Left lung (tissue), 4 donors: ENCODE measurements at regions not wholly inside any gene's neighbourhood (a gene's known extent, or its start where the extent isn't known, plus 50 kb on each side); places are given as distances from the start of the nearest gene placed in this dataset.

ENCODE experiments used
- ATAC-seq: fragments of 200-7000 bp; cut with Tn5 transposase; one replicate; pipeline ENCODE4 v1.9.1; 2020; ENCODE audit warnings: moderate library complexity
- DNase-seq, 4 donors: peaks; one replicate each; pipeline ENCODE4 v3.0.0-alpha.2; 2013 to 2020
- H3K27ac ChIP-seq, 2 donors: fragments of 200-600 bp; sonication (generic) in 1 of 2; one replicate each; pipeline versions ENCODE4 v1.5.0 to v1.8.0; 2020 to 2021
- H3K27me3 ChIP-seq, 2 donors: fragments of 200-600 bp; sonication (generic) in 1 of 2; one replicate each; pipeline versions ENCODE4 v1.5.0 to v1.8.0; 2020 to 2021
- H3K36me3 ChIP-seq, 2 donors: fragments of 200-600 bp; sonication (generic) in 1 of 2; one replicate each; pipeline versions ENCODE4 v1.5.0 to v1.8.0; 2020 to 2021
- H3K4me1 ChIP-seq, 2 donors: fragments of 200-600 bp; one replicate each; pipeline ENCODE4 v1.8.0; 2021
- H3K4me3 ChIP-seq, 2 donors: fragments of 200-600 bp; sonication (generic) in 1 of 2; one replicate each; pipeline versions ENCODE4 v1.5.0 to v1.8.0; 2020 to 2021; ENCODE audit warnings: mild to moderate bottlenecking in 1 of 2
- H3K9me3 ChIP-seq, 2 donors: fragments of 200-600 bp; sonication (generic) in 1 of 2; one replicate each; pipeline versions ENCODE4 v1.5.0 to v1.8.0; 2020 to 2021
- CTCF ChIP-seq, 2 donors: fragments of 200-600 bp; sonication (generic) in 1 of 2; IDR thresholded peaks; one replicate each; pipeline versions ENCODE4 v1.5.0 to v1.8.0; 2021; ENCODE audit warnings: antibody characterized with exemption in 2 of 2
- intact Hi-C, 2 donors: fragments of 100-400 bp; cut with DNase I; formaldehyde crosslinking; loops; one replicate each; pipeline versions ENCODE4 v1.11.2 to v1.14.2; 2022
- donor health status: DM: no; HTN: yes; CAD: no.
- donor health status: DM: no; HTN: no; CAD: no.

- Histone ChIP-seq H3K27ac (no peak overlapping the region), H3K36me3 (no peaks in the 10 kb centered on the region), H3K4me1 (peaks cover 6 to 11% of the 10 kb centered on the region in 2 donors), H3K27me3 (peaks cover 6 to 49% of the 10 kb centered on the region in 2 donors), H3K4me3 (no peak overlapping the region), H3K9me3 (no peaks in the 10 kb centered on the region)
- no peak for TF ChIP-seq CTCF (IDR thresholded peaks at IDR 0.05)
- ATAC-seq (no peak), DNase-seq (no peak)
- intact Hi-C loops: loop anchor here (5.0 to 10.0 kb wide), 3 partner anchors 357 to 545 kb away; partner anchors contain the start of gene HES1 (in 1 of the 2)
Observed at GRCh38 chr3:193779933-193780332, 186.9 kb downstream of the OPA1 start.

DNA sequence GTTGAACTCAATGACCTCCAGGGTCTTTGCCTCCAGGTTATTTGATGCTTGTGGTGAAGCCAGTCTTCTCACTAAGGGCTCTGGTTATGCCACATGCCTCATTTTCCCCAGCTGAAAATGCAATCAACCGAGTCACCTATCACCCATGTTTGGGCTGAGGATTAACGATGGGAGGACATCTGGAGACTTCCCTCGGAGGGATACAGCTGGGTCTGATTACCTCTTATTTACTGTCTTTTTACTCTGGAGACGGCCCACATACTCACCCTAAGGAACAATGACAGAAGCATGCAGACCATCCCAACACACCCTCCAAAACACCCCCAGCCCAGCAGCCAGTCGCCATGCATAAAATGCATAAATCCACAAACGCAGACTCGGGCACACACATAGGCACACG lies 187.4 kb downstream of the OPA1 start:
- Histone ChIP-seq H3K27ac (no peak overlapping the region), H3K9me3 (no peaks in the 10 kb centered on the region), H3K27me3 (peaks cover 6 to 49% of the 10 kb centered on the region in 2 donors), H3K4me3 (no peak overlapping the region), H3K4me1 (peaks cover 6 to 11% of the 10 kb centered on the region in 2 donors), H3K36me3 (no peaks in the 10 kb centered on the region)
- DNase-seq: no peak
- intact Hi-C loops: loop anchor here in 1 of 2 donors (5.0 kb wide), 2 partner anchors 357 to 537 kb away; partner anchors contain the start of gene HES1
- no peak for ATAC-seq
- TF ChIP-seq CTCF (IDR thresholded peaks at IDR 0.05): no peak

DNA sequence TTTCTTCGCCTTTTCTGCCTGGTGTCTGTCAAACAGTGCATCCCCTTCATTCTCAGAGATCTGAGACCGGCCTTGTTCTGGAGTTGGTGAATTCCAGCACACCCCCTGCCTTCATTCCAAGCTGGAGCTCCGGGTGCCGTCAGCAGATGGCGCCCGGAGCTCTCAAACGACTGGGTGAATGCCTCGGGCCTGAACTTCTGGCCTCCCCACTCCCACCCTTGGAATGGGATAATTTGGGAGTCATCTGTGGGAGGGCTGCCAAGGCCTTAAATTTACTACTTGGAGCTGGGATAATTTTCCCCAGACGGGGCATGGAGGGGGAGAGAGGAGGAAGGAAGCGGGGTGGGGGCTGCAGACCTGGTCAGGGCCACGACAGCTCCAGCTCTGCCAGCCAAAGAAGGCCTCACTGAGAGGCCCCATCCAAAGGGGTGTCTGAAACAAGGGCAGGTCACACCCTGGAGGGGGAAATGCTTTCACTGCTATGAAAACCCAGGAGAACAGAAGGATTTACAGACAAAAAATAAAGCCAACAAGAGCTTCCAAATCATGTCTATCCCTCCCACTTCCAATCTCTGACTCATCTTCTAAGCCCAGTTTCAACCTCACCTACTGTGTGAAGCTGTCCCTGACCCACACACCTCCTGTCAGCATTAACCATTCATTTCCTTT lies 187.9 kb downstream of the OPA1 start:
- H3K4me1 ChIP-seq: peaks cover 6 to 11% of the 10 kb centered on the region in 2 donors
- DNase-seq (peak in 3 of 4 donors; percentile 66 to 88 (median 72)), ATAC-seq (peak; percentile 89)
- intact Hi-C loops: loop anchor here in 1 of 2 donors (5.0 kb wide), 2 partner anchors 356 to 536 kb away; partner anchors contain the start of gene HES1
- H3K4me3 ChIP-seq: no peak overlapping the region
- no peaks in the 10 kb centered on the region for H3K36me3 ChIP-seq
- H3K27ac ChIP-seq: no peak overlapping the region
- H3K27me3 ChIP-seq: peaks cover 6 to 44% of the 10 kb centered on the region in 2 donors
- TF ChIP-seq CTCF (IDR thresholded peaks at IDR 0.05): peak; percentile 65 to 73
- H3K9me3 ChIP-seq: no peaks in the 10 kb centered on the region

- Histone ChIP-seq H3K27ac (no peak overlapping the region), H3K36me3 (no peaks in the 10 kb centered on the region), H3K9me3 (no peaks in the 10 kb centered on the region), H3K4me3 (no peak overlapping the region), H3K4me1 (peaks cover 6 to 10% of the 10 kb centered on the region in 2 donors), H3K27me3 (peaks cover 6 to 38% of the 10 kb centered on the region in 2 donors)
- ATAC-seq (peak; percentile 82), DNase-seq (peak in 2 of 4 donors; percentile 32 to 46)
- intact Hi-C loops: loop anchor here in 1 of 2 donors (5.0 kb wide), 2 partner anchors 355 to 535 kb away; partner anchors contain the start of gene HES1
- no peak for TF ChIP-seq CTCF (IDR thresholded peaks at IDR 0.05)
Observed at GRCh38 chr3:193782276-193782647, 189.3 kb downstream of the OPA1 start.

GRCh38 chr3:193782747-193783146 lies 189.7 kb downstream of the OPA1 start:
- ATAC-seq: no peak
- Histone ChIP-seq H3K4me3 (no peak overlapping the region), H3K4me1 (peaks cover 6 to 8% of the 10 kb centered on the region in 2 donors), H3K27ac (no peak overlapping the region), H3K27me3 (peaks cover 6 to 37% of the 10 kb centered on the region in 2 donors), H3K36me3 (no peaks in the 10 kb centered on the region), H3K9me3 (no peaks in the 10 kb centered on the region)
- TF ChIP-seq CTCF (IDR thresholded peaks at IDR 0.05): no peak
- no peak for DNase-seq
- intact Hi-C loops: loop anchor here in 1 of 2 donors (5.0 kb wide), 2 partner anchors 355 to 535 kb away; partner anchors contain the start of gene HES1
